NCI-H1930 (cell line): ENCODE measurements at regions not wholly inside any gene's neighbourhood (a gene's known extent, or its start where the extent isn't known, plus 50 kb on each side); places are given as distances from the start of the nearest gene placed in this dataset.
"Not testable (repeated sequence)": the region's sequence is repeated elsewhere in the genome, so short reads cannot be mapped to it uniquely, and the experiment has no call there.

Experiments used
- DNase-seq, 2 experiments: peaks; one replicate each; lab custom pipeline; 2025; lab: John Stamatoyannopoulos, UW

- no peak for DNase-seq
Measured at GRCh38 chr12:25424211-25424731, 128.8 kb downstream of the LMNTD1 start.

- no peak for DNase-seq
Measured at GRCh38 chr12:25423355-25424050, 129.6 kb downstream of the LMNTD1 start.

- no peak for DNase-seq
Measured at GRCh38 chr12:25422241-25422640, 130.8 kb downstream of the LMNTD1 start.

DNA sequence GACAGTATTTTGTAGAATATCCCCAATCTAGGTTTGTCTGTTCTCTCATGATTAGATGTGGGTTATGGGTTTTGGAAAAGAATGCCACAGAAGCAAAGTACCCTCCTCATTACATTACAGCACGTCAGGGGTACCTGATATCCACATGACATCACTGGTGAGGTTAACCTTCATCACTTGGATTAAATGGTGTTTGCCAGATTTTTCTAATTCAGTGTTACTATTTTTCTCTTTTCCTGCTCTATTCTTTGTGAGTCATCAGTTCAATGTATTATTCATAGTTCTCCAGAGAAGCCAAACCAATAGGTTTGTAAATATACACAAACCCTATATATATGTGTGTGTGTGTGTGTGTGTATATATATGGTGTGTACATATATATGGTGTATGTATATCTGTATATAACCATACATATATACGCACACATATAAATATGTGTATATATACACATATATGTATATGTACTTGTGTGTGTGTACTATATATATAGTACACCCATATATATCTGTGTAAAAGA is 131.4 kb downstream of the LMNTD1 start:
- no peak for DNase-seq

DNA sequence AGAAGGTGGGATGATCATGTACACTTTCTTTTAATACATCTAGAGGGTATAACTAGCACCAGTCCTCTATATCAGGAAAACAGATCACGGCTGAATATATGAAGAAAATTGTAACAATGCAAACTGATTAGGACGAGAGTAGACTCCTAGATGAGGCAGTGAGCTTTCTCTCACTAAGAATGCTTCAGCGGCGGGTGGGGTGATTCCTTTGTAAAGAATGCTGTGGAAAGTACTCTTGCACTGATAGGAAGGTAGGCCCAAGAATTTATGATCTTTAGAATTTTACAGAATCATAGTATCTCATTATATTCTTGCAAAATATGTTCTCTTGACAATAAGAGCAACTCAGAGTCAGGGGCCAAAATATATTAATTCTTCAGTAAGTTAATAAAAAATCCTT is 133.0 kb downstream of the LMNTD1 start:
- no peak for DNase-seq

- DNase-seq: no peak
Measured at GRCh38 chr12:25419595-25419994, 133.5 kb downstream of the LMNTD1 start.

DNA sequence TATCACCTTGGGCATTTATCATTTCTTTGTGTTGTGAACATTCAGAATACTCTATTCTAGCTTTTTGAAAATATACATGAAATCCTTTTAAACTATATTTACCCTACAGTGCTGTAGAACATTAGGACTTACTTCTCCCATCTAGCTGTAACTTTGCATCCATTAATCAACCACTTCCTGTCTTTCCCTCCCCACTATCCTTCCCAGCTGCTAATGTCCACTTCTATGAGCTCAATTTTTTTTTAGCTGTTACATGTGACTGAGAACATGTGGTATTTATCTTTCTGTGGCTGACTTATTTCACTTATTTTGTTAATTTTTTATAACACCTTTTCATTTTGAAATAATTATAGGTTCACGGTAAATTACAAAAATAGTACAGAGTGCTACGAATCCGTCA is 136.0 kb downstream of the LMNTD1 start:
- DNase-seq: no peak

DNA sequence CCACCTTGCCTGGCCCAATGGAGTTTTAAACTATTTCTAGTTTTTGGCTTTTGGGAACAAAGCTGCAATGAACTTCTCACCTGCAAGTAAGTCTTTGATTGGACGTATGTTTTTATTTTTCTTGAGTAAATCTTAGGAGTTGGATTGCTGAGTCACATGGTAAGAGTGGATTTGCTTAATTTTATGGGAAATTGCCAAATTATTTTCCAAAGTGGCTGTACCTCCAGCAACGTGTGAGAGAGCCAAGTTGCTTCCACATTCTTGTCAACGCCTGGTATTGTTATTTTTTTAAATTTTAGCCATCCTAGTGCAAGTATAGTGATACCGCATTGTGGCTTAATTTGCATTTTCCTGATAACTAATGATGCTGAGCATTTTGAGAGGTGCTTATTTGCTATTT is 136.6 kb downstream of the LMNTD1 start:
- no peak for DNase-seq

GRCh38 chr12:25415004-25415403 is 138.1 kb downstream of the LMNTD1 start:
- no peak for DNase-seq

DNA sequence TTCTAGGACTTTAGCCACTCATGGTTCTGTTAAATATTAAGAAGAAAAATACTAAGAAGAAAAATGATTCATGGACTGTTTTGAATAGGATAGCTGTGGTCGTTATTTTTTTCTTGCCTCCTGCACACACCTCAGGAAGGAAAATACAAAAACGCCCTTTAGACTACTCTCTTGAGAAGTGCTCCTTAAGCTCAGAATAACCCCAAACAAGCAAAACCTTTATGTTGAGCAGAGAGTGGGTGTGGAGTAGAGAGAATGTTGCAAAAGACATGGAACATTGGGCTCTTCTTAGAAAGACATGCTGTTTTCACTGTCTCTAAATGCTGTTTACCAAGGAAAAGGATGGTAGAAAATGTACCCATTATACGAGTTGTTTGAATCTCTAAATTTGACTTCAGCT is 140.3 kb downstream of the LMNTD1 start:
- no peak for DNase-seq

DNA sequence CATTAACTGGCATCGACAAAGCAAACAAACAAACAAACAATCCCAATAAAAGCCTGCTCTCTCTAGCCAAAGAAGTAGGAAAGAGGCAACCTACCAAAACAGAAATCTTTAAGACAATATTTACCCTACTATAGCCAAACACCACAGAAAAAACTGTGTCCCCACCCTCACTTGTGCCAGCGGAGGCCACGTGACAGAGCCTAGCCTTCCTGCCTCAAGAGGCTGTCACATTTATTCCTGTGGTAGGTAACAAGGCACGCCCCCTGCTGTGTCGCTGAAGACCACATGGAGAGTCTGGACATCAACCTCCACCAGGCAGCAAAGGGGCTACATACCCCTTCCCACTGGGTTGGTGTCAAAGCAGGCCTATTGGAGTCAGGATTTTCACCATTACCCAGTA is 148.1 kb downstream of the LMNTD1 start:
- DNase-seq: no peak

- no peak for DNase-seq
Measured at GRCh38 chr12:25401547-25402345, 151.0 kb upstream of the KRAS start.

DNA sequence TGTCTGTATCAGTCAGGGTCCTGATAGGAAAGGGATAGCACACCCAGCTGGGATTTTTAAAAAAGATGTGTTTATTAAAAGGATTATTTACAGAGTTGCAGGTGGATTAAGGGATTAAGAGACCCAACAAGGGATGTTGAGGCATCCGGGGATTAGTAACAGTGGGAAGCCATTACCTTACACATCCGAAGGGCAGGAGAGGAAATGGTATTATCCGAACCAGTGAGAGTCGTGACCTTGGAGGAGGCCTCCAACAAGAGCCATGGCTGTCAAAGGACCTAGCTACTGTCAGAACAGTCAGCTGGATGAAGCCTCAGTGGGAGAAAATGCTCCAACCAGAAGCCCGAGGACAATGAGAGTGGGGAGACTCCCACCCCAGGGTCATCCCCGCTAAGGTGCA is 146.3 kb upstream of the KRAS start:
- no peak for DNase-seq

GRCh38 chr12:25395227-25395626 is 144.5 kb upstream of the KRAS start:
- no peak for DNase-seq

DNA sequence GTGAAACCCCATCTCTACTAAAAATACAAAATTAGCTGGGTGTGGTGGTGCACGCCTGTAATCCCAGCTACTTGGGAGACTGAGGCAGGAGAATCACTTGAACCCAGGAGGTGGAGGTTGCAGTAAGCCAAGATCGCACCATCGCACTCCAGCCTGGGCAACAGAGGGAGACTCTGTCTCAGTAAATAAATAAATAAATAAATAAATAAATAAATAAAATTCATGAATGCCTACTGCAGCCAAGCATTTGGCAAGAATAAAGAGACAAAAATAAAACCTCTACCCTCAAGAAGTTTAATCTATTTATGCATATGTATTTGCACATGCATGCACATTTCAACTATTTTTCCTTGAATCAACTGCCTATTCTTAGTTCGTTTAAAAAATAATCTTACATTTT is 144.0 kb upstream of the KRAS start:
- not testable (repeated sequence) for DNase-seq

DNA sequence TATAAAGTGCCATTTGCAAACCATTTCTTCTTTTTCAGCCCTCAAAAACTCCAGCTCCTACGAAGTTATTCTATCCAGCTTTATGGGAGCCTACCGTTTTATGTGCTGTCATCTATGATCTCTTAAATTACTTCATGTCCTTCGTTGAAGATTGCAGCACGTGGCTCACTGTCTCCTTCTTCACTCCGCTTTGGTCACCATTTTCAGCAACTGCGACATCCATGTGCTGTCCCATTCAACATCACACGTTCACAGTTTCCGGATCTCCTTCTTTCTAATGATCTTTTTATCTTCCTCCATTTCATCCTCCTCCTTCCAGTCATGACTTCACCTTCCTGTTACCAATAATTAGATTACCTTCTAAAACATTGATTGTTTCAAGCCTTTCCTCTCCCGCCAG is 143.3 kb upstream of the KRAS start:
- DNase-seq: no peak

DNA sequence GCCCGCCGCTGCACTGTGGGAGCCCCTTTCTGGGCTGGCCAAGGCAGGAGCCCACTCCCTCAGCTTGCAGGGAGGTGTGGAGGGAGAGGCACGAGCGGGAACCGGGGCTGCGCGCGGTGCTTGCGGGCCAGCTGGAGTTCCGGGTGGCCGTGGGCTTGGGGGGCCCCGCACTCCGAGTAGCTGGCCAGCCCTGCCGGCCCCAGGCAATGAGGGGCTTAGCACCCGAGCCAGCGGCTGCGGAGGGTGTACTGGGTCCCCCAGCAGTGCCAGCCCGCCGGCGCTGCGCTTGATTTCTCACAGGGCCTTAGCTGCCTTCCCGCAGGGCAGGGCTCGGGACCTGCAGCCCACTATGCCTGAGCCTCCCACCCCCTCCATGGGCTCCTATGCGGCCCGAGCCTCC is 140.6 kb upstream of the KRAS start:
- DNase-seq: not testable (repeated sequence)

DNA sequence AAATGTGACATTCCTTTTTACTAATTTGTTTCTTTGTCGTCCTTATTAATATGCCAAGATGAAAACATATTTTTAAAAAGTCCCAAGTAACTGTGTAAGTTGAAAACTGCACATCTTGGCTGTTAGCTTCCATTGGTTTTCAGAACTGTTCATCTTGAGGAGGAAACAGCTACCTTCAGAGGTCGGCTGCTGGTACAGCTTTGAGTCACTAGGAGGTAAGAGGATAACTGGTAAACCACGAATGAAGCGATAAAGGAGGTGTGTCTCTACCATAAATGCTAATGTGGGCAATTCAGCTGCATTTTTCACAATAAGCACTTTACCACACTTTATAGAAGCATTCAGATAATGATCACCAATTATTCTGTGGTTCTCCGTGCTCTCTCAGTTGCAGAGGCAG is 137.5 kb upstream of the KRAS start:
- no peak for DNase-seq

GRCh38 chr12:25387732-25388050 is 137.0 kb upstream of the KRAS start:
- no peak for DNase-seq

DNA sequence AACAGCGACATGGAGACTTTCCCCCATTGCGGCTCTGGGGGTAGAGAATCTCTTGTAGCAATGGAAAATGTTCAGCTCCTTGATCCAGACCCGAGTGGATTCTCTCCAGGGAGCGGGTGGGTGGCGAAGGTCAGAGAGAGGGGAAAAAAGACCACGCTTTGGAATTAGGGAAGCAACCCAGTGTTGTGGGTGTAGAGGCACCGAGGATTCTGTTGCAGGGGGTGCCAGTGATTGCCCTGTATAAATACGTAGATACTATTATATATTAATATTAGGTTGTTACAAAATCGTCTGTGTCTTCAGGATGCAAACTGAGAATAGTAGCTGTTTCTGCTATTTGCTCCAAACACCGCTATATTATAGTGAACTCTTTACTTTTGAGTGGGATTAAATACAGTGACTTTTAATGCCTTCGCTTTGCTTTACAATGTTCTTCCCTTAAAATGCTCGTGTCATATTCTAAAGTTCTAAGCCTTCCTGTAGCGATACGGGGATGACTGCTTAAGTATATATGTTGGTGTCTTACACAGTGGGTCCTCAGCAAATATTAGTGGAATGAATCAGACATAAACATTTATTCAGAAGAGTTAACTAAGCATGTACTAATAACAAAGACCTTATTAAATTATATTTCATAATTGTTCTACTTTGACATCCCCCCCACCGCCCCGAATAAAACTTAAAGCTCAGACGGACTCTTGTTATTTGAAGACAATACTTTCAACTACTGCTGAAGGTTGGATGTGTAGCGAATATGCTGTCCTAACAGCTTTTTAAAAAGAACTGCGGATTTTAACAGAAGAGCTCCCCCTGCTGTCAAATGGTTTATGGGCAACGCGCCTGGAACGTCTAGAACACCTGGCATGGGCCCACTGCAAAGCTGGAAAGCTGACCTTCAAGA is 136.4 kb upstream of the KRAS start:
- DNase-seq: peak; percentile 74 to 88

GRCh38 chr12:25384893-25385248 is 134.1 kb upstream of the KRAS start:
- DNase-seq: no peak
